HG02763 (cell line): ENCODE measurements at regions not wholly inside any gene's neighbourhood (a gene's known extent, or its start where the extent isn't known, plus 50 kb on each side); places are given as distances from the start of the nearest gene placed in this dataset.

Source experiments
- ATAC-seq: cut with Tn5 transposase; IDR thresholded peaks from one replicate; pipeline ENCODE4 v1.9.1; 2021; ENCODE audit warnings: mild to moderate bottlenecking, moderate library complexity; ENCODE audit not compliant: unreplicated experiment

DNA sequence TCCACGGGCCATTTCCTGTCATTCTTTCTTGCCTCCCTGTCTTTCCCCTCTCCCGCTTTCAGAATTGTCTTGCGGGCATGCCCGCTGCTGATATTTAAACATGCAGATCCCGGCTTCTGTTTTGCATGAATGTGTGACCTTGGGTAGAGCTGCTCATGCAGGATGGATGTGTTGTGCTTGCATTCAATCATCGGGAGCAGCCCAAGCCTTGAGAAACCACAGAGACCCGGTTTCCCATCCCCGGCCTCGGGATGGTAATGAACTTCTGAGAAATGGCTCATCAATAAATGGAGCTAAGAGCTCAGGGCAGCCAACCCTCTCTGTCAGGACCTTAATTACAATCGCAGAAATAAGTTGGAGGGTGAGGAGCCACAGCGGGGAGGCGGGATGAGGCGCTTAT, 303.7 kb upstream of the TNRC6C start:
- no peak for ATAC-seq

DNA sequence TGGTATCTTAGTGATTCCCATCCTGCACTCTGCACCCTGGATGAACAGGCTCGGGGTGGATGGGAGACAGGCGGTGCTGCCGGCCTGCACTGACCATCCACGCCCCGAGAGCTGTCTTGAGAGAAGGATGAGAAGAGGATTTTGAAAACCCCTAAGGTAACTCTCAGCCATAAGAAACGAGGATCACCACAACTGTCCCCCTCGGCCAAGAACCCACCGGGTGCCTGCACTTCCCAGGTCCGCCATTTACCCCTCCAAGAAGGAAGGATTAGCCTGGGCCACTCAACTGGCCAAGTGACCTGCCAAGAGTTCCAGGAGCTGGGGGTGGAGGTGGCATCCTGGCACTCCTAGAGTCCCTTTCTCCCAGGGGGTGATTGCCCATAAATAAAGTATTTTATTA, 302.4 kb upstream of the TNRC6C start:
- no peak for ATAC-seq

DNA sequence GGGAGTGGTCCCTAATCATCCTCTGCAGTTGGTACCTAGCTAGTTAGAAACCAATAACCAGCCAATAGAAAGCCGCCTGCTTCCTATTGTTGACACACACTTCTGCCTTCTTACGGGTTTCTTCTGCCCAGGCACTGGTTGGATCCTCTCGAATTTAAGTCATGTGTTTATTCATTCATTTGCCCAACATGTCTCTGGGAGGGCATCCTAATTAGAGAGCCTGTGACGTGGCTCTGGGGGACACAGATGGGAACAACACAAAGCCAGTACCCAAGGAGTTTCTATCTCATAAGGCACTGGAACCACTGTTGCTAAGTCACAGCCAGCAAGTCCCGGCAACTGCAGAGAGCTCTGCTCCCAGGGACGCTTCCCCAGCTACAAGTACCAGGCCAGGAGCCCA, 300.7 kb upstream of the TNRC6C start:
- ATAC-seq = no peak

DNA sequence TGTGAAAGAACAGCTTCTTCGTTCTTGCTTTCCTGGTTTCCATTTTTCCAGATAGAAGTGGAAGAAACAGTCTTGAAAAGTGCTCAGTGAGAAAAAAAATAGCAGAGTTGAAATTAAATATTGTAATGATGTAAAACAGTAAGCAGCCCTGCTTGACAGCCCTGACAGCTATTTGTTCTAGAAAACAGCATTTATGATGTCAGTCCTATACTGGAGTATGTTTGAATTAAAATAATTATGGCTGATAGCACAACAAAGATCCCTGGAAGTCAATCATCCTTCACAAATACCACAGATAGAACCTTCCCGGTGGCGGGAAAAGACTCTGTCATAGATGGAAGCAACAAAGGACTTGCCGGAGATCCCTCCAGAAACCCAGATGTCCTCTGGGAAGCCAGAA, 298.0 kb upstream of the TNRC6C start:
- no peak for ATAC-seq

DNA sequence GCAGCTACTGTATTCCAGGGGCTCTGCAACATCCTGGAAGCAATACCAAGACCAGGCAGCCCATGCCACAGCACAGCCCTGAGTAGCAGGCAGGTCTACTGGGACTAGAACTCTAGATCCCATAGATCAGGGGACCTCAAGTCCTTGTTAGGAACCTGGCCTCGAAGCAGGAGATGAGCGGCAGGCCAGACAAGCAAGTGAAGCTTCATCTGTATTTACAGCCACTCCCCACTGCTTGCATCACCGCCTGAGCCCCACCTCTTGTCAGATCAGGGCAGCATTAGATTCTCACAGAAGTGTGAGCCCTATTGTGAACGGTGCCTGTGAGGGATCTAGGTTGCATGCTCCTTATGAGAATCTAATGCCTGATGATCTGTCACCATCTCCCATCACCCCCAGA, 295.7 kb upstream of the TNRC6C start:
- no peak for ATAC-seq

DNA sequence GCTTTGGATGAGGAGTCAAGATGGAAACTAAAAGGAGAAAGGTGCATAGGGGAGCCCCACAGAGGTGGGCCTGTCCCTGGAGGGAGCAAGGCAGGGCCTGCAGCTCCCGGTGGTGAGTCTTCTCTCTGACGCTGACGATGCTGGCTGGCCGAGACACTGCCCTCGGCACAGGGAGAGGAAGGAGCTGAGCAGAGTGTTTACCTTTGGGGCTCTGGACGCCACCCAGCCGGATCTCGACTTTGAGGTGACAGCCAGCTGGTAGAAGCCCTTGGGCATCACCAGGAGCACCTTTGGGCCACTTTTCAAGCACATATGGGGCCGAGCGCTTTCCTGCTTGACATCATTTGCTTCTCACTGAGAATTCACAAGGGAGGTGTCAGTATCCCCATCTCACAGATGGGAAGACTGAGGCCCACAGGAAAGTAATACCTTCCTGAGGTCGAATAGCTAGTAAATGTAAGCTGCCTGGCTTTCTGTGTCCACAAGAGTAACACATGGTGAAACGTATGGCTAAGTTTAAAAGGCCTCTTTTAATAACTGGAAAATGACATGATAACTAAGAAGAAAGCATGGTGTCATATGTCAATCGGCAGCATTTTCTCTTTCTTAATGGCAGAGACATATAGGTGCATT, 294.3 kb upstream of the TNRC6C start:
- no peak for ATAC-seq

DNA sequence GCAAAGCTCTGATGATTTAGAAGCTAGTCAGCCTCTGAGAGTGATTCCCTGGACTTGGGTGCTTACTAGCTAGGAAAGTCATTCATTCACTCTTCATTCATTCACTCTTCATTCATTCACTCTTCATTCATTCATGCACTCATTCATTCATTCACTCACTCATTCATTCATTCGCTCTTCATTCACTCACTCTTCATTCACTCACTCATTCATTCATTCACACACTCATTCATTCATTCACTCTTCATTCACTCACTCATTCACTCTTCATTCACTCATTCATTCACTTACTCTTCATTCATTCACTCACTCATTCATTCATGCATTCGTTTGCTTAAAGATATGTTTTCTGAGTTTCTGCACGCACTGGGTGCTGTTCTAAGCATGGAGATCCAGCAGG, 292.7 kb upstream of the TNRC6C start:
- ATAC-seq = no peak

DNA sequence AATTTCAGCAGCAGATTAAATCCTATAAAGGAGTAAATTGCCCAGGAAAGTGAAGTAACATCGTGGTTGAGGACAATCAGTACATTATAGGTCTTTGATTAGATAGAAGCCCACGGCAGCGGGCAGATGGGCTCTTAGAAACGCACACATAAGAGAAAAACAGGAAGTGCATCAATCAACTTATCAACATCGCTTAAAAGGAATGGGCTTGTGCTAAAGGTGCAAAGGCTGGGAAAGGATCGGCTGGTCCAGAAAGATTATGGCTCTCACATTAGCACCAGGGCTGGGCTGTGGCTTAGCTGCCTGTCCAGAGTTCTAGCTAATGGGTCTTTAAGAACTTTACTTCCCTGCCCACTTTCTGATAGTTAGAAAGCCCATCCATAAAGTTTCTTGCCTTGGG, 292.0 kb upstream of the TNRC6C start:
- no peak for ATAC-seq

DNA sequence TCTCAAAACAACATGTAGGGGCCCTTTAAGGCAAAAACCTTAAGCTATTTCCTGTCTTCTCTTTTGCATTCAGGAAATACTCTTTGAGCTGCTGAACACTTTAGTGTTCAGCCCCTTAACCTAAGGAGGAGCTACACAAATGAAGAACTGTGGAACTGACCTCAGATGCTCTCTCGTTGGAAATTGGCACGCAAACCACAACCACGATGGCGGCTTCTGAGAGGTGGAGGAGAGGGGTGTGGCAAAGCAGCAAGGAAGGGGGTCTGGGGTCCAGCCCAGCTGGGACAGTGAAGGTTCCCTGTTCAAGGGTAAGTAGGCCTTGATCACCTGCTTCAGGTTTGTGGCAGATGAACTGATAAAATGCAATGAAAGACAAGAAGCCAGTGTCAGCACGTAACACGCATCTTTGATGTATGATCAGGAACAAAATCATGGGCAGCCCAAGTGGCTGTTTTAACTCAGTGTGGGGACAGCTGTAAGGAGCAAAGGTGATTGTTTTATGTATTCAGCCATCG, 291.6 kb upstream of the TNRC6C start:
- no peak for ATAC-seq

DNA sequence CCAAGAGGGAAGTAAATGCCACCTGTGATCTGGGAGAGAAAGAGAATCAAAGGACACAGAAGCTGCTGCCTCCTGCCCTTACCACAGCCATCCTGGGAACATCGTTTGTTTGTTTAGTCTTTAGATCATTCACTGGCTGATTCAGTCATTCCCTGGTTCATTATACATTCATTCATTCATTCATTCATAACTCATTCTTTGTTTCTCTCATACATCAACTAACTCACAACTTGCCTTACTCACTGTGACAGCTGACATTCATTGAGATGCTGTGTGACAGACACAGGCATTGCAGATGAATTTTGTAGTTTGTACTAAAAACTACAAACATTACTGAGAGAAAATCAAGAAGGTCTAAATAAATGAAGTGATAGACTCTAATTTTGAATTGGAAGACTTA, 291.0 kb upstream of the TNRC6C start:
- no peak for ATAC-seq

DNA sequence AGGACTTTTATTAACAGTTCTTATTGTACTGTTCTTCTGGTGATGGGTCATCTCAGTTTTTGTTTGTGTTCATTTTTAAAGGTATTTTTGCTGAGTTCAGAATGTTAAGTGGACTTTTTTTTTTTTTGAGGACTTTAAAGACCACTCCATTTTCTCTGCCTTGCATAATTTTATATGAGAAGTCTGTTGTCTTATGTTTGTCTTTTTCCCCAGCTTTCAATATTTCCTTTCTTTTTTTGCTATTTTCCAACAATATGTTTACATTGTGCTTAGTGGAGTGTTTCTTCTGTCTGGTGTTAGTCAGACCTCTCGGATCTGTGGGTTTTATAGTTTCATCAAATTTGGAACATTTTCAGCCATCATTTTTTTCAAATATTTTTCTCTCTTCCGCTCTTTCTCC, 290.0 kb upstream of the TNRC6C start:
- ATAC-seq = no peak

DNA sequence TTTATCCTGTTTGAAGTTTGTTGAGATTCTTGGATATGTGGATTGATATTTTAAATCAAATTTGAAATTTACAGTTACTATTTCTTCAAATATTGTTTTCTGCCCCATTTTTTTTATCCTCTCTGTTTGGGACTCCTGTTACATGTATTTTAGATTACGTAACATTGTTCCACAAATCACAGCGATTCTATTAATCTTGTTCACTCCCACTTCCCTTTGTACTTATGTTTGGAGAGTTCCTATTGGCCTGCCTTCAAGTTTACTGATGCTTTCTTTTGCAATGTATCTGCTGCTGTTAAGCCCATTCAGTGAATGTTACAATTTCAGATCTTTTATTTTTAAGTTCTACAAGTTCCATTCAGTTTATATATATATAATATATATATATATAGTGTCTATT, 288.3 kb upstream of the TNRC6C start:
- ATAC-seq = no peak

DNA sequence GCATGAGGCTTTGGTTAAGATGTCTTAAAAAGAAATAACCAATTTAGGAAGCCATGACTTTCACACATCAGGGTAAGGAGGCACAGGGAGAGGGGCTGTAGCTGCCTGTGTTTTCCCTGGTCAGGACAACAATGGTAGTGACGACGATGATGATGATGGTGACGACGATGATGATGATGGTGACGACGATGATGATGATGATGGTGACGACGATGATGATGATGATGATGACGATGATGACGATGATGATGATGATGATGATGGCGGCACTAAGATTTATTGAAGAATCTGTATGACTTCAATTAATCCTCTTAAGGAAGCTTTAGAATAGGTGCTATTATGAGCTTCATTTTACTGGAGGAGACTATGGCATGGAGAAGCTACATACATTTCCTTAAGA, 284.1 kb upstream of the TNRC6C start:
- no peak for ATAC-seq

DNA sequence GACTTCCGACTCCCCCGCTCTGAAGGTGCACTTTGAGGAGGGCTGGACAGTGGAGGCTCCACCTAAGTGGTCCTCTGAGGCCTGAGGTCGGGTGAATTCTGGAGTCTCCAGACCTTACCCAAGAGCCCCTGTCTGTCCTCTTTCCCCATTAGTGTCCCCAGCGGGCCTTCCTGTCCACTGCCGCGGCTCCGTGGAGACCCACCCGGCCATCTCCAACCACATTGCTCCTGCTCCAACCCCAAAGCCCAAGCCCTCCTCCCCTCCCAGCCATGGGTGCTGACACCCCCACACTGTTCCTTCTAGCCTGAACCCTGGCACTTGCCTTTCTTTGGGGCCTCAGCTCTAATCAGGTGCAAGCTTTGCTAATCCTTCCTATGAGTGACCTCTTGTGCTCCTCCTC, 283.1 kb upstream of the TNRC6C start:
- ATAC-seq = no peak

DNA sequence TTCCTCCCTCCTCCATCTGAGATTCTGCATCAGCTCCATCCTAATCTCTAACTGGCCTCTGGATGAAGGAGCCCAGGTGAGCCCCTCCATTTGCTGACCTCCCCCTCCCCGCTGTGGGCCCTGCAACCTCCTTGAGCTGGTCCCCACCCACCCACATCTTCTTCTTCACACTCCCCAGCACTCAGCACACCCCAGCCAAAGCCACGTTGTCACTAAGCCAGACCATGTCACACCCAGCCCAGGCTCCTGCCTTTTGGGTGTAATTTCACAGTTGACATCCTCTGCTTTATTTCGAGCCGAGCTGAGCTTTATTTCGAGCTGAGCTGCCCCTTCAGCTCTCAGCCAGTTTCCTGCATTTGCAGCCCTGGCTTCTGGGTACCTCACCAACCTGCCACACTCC, 282.7 kb upstream of the TNRC6C start:
- no peak for ATAC-seq

DNA sequence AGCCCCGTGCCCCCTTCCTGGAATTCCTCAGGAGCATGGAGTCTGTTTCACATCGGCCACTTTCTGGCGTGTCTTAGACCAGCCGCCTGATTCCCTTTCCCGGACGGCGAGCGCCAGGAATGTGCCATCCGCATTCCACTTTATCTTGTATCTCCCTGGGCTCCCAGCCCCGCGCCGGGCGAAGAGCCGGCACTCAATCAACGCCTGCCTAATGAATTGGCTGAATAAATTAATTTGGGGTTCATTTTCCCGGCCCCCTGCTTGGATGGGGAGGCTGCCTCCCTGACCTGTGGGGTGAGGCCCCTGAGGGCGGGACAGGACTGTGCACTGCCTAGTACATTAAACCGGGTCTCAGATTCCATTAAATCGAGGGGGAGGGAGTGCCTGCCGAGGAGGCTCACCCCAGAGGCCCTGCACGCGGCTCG, 282.3 kb upstream of the TNRC6C start:
- no peak for ATAC-seq

DNA sequence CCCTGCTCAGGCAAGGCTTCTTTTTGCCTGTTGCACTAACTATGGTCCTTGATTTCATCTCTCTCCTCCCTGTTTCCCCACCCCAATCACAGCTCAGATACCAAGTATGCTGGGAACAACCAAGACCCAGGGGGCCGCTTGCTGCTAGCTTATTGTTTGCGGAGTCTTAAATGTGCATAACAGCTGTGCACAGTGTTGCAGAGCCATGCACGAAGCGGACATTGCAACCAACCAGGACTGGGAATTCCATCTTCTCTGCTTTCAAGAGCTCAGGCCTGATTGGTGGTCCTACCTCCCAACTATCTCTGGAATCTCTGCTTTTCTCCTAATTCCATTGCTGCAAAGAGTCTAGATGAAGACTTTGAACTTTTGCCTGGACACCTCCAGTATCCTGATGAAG, 281.3 kb upstream of the TNRC6C start:
- no peak for ATAC-seq

DNA sequence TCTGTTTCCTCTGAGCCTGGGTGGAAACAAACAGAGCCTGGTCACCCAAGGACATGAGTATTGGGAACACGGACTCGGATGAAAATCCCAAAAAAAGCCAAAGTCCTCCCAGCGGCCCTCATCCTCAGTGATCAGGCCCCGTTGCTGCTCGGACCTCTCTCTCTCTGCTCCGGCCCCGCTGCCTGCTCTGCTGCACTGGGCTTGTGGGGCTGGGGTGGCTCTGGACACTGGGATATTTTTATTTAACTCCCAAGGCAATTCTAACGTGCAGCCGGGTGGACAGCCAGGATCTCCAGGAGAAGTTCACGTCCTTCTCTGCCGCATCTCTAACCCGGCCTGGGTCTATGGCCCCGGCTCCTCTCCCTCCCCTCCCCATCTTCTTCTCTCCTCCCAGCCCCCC, 280.9 kb upstream of the TNRC6C start:
- ATAC-seq = no peak

DNA sequence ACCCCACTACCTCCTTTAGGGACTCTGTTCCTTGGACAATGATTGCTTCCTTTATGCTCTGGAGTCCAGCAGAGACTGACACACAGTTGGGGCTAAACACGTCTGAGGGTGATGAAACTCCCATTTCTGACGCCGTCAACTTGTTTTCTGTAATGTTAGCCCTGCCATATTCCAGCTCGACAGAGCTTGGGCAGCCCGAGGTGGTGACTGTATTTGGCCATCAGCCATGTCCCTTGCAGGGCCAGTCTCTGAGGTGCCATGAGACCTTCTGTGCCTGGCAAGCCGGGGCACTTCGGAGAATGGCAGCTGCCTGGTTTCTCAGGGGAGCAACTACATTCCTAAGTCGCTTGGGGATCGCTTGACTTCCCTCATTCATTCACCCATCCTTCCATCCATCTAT, 278.9 kb upstream of the TNRC6C start:
- no peak for ATAC-seq

DNA sequence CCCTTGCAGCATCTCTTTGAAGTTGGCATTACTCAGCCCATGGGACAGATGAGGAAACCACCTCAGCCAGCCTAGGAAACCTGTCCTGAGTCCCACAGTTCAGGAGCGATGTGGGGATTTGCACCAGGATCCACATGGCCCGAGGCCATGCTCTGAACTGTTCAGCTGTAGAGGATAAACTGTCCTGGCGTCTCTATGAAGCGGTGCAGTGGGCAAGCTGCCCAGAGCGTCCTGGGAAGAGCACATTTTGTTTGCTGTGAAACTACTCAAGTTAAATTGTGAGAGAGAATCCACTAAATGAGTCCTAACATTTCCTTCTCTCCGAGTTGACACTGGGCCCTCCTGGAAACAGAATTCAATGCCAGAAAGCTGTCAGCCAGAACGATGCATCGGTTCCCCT, 276.6 kb upstream of the TNRC6C start:
- no peak for ATAC-seq

DNA sequence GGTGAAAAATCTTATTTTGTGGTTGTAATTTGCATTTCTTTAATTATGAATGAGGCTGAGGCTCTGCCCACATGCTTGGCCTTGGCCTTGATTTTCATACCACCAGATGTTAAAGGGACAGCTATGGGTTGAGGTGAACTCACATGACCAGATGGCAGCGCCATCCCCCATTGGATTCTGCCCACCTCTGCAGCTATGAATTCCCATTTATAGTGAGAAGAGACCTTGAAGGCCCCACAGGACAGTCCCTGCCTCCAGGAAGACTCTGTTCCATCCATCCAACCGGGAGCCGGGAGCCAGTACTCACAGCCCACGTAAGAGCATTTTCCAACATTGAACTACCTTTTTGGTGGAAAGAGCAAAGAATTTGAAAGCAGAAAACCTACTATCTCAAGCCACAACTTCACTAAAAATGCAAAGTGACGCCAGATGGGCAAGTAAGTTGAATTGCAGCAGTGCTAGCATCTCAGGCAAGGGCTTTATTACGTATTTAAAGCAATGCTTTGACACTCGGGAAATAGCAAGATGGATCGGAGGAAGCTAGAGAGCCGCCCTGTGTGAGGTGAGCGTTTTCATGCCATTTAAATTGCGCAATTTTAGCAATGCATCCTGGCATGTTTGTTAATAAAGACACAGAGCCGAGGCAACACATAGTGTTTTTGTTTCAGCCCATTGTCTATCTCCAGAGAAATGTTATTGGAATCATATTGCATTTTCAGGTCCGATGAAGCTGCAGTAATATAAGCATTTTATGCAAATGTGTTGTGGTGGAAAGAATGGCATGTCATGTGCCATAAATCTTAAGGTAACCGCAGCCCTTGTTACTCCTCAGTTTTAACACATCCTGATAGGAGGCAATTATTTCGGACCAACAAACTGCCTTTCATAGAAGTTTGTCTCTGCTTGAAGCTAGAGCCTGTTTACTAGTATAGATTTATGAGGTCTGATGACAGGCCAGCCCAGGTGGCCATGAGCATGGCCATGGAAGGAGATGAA, 273.4 kb upstream of the TNRC6C start:
- ATAC-seq = no peak

DNA sequence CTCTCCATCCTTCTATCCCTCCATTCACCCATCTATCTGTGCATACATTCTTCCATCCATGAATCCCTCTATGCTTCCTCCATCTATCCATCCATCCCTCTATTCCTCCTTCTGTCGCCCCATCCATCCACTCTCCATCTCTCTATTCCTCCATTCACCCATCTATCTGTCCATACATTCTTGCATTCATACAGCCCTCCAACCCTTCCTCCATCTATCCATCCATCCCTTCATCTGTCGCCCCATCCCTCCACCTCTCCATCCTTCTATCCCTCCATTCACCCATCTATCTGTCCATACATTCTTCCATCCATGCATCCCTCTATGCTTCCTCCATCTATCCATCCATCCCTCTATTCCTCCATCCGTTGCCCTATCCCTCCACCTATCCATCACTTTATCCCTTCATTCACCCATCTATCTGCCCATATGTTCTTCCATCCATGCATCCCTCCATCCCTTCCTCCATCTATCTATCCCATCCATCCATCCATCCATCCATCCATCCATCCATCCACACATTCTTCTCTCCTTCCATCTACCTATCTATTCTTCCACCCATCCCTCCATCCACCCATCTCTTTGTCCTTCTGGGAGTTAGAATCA, 272.5 kb upstream of the TNRC6C start:
- ATAC-seq = no peak
